IPS-15b (cell line): ENCODE measurements at regions not wholly inside any gene's neighbourhood (a gene's known extent, or its start where the extent isn't known, plus 50 kb on each side); places are given as distances from the start of the nearest gene placed in this dataset.

Source experiments
- H3K27me3 ChIP-seq: one replicate; pipeline ENCODE4 v1.6.1; 2013; ENCODE audit warnings: low read length; ENCODE audit not compliant: control insufficient read depth, insufficient read depth
- H3K36me3 ChIP-seq: one replicate; pipeline ENCODE4 v1.6.1; 2013; ENCODE audit warnings: low read length; ENCODE audit not compliant: control insufficient read depth, insufficient read depth
- H3K4me1 ChIP-seq: one replicate; pipeline ENCODE4 v1.6.1; 2013; ENCODE audit warnings: mild to moderate bottlenecking, low read length; ENCODE audit not compliant: control insufficient read depth, insufficient read depth
- H3K4me3 ChIP-seq: one replicate; pipeline ENCODE4 v1.5.1; 2013; ENCODE audit warnings: low read depth, low read length
- H3K9ac ChIP-seq: one replicate; pipeline ENCODE4 v1.6.1; 2013; ENCODE audit warnings: low read depth, mild to moderate bottlenecking, low read length
- H3K9me3 ChIP-seq: one replicate; pipeline ENCODE4 v1.6.1; 2013; ENCODE audit warnings: mild to moderate bottlenecking, low read length; ENCODE audit not compliant: control insufficient read depth, insufficient read depth

GRCh38 chr13:33434676-33435075 is 149.1 kb upstream of the STARD13 start:
- H3K27me3 ChIP-seq: no peaks in the 10 kb centered on the region
- no peak overlapping the region for H3K9ac ChIP-seq
- no peak overlapping the region for H3K4me3 ChIP-seq
- no peaks in the 10 kb centered on the region for H3K9me3 ChIP-seq
- peaks cover 6% of the 10 kb centered on the region for H3K4me1 ChIP-seq
- H3K36me3 ChIP-seq: no peaks in the 10 kb centered on the region

DNA sequence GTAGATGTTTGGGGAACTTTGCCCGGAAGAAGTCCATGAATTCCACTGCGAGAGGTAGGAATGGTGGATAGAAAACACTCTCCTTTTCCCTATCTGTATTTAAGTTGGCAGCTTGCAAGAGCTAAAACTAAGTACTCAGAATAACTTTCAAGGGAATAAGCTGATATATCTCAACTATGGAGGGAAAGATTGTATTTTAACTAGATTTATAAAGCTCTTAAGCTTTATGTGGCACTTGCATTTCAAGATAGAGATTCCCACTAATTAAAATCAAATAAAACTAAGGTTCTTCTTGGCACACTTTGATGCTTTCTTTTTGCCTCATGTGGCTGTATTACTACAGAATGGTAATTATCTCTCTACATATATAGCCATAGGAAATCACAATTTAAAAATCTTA is 149.7 kb upstream of the STARD13 start:
- no peak overlapping the region for H3K4me3 ChIP-seq
- no peaks in the 10 kb centered on the region for H3K36me3 ChIP-seq
- no peak overlapping the region for H3K9ac ChIP-seq
- no peaks in the 10 kb centered on the region for H3K9me3 ChIP-seq
- H3K27me3 ChIP-seq: no peaks in the 10 kb centered on the region
- peaks cover 6% of the 10 kb centered on the region for H3K4me1 ChIP-seq

- Histone ChIP-seq H3K4me3 (no peak overlapping the region), H3K36me3 (no peaks in the 10 kb centered on the region), H3K4me1 (peaks cover 6% of the 10 kb centered on the region), H3K27me3 (no peaks in the 10 kb centered on the region), H3K9me3 (no peaks in the 10 kb centered on the region), H3K9ac (no peak overlapping the region)
Observed at GRCh38 chr13:33438918-33439317, 153.4 kb upstream of the STARD13 start.

DNA sequence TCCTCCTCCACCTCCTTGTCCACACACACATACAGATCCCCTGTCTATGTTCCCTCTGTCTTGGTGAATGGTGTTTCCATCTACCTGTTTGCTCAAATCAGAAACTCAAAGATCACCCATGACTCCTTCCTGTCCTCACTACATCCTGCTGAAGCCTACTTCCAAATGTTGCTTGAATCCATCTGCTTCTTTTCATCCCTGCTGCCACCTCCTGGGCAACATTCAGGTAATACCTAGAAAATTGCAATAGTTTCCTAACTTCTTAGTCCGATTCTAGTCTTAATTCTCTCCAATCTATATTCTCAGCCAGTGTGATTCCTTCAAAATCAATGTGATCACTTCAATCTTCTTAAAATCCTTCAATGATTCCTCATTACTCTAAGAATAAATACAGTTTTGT is 155.5 kb upstream of the STARD13 start:
- H3K36me3 ChIP-seq: no peaks in the 10 kb centered on the region
- H3K27me3 ChIP-seq: no peaks in the 10 kb centered on the region
- H3K9ac ChIP-seq: no peak overlapping the region
- H3K4me1 ChIP-seq: peaks cover 6% of the 10 kb centered on the region
- H3K4me3 ChIP-seq: no peak overlapping the region
- H3K9me3 ChIP-seq: no peaks in the 10 kb centered on the region

DNA sequence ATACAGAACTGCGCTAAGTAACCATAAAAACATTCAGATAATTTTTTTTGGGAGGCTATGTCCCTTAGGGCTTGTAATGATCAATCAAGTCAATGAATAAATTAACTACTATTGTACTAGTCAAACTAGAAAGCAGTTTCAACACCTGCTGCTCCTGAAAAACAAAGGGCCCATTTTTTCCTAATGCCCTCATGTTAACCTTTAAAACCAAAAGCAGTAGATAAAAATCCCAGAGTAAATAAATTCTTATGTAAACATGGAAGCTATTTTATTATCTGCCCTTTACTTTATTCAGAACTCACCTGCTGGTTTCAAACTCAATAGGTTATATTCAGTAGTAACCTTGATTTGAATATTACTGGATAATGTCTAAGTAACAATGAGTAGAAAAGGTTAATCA is 159.5 kb upstream of the STARD13 start:
- Histone ChIP-seq H3K4me3 (no peak overlapping the region), H3K9me3 (no peaks in the 10 kb centered on the region), H3K9ac (no peak overlapping the region), H3K36me3 (no peaks in the 10 kb centered on the region), H3K4me1 (no peaks in the 10 kb centered on the region), H3K27me3 (no peaks in the 10 kb centered on the region)

GRCh38 chr13:33445476-33445875 is 159.9 kb upstream of the STARD13 start:
- H3K4me3 ChIP-seq: no peak overlapping the region
- no peaks in the 10 kb centered on the region for H3K4me1 ChIP-seq
- H3K27me3 ChIP-seq: no peaks in the 10 kb centered on the region
- no peaks in the 10 kb centered on the region for H3K36me3 ChIP-seq
- H3K9ac ChIP-seq: no peak overlapping the region
- H3K9me3 ChIP-seq: no peaks in the 10 kb centered on the region

- H3K9ac ChIP-seq: no peak overlapping the region
- no peak overlapping the region for H3K4me3 ChIP-seq
- H3K36me3 ChIP-seq: no peaks in the 10 kb centered on the region
- no peaks in the 10 kb centered on the region for H3K9me3 ChIP-seq
- H3K4me1 ChIP-seq: no peaks in the 10 kb centered on the region
- H3K27me3 ChIP-seq: no peaks in the 10 kb centered on the region
Observed at GRCh38 chr13:33446821-33447725, 161.5 kb upstream of the STARD13 start.

GRCh38 chr13:33448889-33449288 is 163.3 kb upstream of the STARD13 start:
- Histone ChIP-seq H3K36me3 (no peaks in the 10 kb centered on the region), H3K9me3 (no peaks in the 10 kb centered on the region), H3K4me3 (no peak overlapping the region), H3K4me1 (no peaks in the 10 kb centered on the region), H3K9ac (no peak overlapping the region), H3K27me3 (no peaks in the 10 kb centered on the region)

DNA sequence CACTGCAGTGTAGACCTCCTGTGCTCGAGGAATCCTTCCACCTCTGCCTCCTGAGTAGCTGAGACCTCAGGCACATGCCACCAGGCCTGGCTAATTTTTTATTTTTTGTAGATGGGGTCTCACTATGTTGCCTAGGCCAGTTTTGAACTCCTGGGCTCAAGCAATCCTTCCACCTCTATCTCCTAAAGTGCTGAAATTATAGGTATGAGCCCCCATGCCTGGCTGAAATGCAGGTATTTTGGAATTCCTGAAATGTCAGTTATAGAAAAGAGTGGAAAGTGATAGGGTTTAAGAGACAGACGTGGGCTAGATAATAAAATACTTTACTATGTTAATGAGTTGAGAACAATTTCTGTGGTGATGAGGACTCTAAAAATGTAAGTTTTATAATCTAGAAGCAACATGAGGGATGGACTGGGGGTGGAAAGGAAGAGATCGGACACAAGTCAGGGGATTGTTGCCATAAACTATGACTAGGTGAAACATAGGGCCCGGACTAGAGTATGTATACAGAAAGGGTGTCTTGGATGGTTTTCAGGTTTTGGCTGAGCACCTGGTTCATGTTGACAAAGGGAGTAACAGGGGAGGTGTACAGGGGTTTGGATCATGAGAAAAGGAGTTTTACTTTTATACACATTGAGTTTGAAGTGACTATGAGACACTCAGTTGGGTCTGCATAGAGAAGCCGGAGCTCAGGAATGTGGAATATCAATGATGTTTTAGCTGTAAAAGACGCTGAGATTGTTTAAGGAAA is 165.6 kb upstream of the STARD13 start:
- Histone ChIP-seq H3K27me3 (no peaks in the 10 kb centered on the region), H3K4me1 (no peaks in the 10 kb centered on the region), H3K36me3 (no peaks in the 10 kb centered on the region), H3K4me3 (no peak overlapping the region), H3K9me3 (no peaks in the 10 kb centered on the region), H3K9ac (no peak overlapping the region)

DNA sequence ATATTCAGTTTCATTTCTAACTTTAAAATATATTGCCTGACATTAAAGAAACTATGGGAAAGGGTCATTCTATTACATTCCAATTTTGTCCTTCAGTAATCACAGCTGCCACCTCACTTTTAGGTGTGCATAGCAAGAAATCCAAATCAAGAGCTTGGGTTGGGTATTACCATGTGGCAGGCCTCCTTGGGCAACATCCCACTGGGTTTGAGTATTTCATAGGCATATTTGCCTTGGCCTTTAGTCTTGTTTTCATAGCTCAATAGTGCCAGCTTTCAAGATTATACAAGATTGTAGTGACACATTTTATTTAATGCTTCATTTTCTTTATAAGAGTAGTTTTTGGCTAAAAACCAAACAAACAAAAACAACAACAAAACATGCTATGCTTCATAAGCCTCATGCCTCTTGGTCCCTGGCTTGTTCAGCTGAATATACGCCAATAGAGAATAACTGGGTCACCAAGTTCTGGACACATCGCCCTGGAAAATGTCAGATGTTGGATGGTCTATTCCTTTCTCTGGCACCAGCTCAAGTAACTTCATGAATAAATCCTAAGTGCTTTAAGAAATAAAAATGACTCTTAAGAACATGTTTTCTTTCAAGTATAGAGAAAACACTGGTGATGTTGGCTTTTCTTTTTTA is 167.4 kb upstream of the STARD13 start:
- Histone ChIP-seq H3K4me1 (no peaks in the 10 kb centered on the region), H3K27me3 (no peaks in the 10 kb centered on the region), H3K36me3 (no peaks in the 10 kb centered on the region), H3K9ac (no peak overlapping the region), H3K4me3 (no peak overlapping the region), H3K9me3 (no peaks in the 10 kb centered on the region)

DNA sequence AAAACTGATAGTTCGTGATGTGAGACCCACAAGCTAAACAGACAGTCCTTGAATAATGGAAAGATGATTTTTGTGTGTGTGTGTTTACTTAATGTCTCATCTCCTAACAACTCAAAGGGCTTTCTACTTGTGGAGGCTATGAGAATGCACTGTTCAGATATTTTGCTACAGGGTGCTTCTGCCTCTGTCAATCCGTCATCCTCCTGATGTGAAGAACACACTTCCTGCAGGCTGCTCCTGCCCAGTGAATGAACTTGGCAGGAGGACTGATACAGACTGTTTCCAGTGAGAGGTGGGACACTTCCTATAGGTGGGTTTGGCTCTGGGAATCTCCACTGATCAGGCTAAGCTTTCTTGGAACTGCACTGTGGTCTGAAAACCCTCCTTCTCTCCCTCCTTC is 168.4 kb upstream of the STARD13 start:
- Histone ChIP-seq H3K9ac (no peak overlapping the region), H3K9me3 (no peaks in the 10 kb centered on the region), H3K4me3 (no peak overlapping the region), H3K4me1 (no peaks in the 10 kb centered on the region), H3K36me3 (no peaks in the 10 kb centered on the region), H3K27me3 (no peaks in the 10 kb centered on the region)
